ENCODE measurements at regions not wholly inside any gene's neighbourhood (a gene's known extent, or its start where the extent isn't known, plus 50 kb on each side); places are given as distances from the start of the nearest gene placed in this dataset.

DNA sequence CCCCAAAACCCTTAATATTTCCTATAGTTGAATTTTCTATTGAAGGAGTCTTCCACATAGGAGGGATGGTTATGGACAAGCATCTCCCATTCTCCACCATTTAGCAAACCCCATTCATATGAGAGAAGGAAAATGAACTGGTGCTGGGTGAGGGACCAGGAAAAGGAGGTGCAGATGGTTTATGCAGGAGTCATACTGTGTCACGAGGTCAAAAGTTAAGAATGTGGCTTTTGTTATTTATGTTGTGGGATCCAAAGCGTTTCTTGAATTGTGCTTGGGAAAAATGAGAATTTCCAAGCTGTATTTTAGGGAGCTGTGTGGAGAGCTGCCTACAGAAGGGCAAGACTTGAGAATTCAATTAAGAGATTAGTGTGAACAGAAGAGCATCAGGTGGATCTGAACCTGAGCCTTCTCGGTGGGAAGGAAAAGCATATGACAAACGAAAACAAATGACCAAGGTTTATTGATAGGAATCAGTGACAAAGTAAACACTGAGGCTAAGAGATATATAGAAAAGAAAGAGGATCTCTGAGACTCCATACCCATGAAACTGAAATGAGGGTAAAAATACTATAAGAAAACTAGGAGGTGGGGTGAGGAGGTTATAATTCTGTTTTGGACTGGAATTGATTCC lies 473.3 kb upstream of the NR2F2 start:
- no peak for TF ChIP-seq POLR2A (IDR thresholded peaks at IDR 0.05; ENCODE audit: low read depth, low read length)
- FAIRE-seq (peak; percentile 68), DNase-seq (ENCODE audit: insufficient read length, low spot score) (peak; percentile 4)

DNA sequence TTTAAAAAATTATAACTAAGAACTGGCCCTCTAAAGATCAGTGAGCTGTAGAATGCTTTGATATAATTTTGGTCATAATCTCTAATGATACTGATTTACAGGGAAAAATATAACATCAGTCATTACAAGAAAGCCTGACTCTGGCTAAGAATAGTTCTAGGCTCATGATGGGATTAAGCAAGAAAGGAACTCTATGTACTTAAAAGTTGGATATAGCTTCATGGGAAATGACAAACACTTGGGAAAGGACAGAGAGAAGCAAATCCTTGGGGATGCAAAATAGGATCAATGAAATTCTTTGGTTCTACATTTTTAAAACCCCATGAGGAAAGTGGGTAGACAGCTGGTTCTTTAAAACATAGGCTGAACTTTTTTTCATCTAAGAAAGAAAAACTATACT lies 472.7 kb upstream of the NR2F2 start:
- DNase-seq (ENCODE audit: insufficient read length, low spot score) (no peak), FAIRE-seq (no peak)
- TF ChIP-seq POLR2A (IDR thresholded peaks at IDR 0.05; ENCODE audit: low read depth, low read length), result no peak

DNA sequence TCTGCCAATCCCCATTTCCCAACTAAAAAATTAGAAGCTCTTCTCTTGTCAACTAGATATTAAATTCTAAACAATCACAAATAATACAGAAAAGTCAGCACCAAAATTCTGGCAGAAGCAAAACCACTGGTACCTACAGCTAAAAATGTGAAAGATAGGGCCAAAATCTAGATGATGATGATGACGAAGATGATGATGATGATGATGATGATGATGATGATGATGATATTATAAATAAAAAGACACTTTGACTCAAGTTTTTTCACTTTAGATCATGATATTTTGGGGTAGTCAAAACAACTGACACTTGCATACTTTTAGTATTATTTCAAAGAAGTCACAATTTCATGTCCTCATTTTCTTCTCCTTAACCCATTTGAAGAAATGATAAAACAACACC lies 470.1 kb upstream of the NR2F2 start:
- no peak for DNase-seq (ENCODE audit: insufficient read length, low spot score)
- TF ChIP-seq POLR2A (IDR thresholded peaks at IDR 0.05; ENCODE audit: low read depth, low read length), result no peak
- FAIRE-seq, result no peak

DNA sequence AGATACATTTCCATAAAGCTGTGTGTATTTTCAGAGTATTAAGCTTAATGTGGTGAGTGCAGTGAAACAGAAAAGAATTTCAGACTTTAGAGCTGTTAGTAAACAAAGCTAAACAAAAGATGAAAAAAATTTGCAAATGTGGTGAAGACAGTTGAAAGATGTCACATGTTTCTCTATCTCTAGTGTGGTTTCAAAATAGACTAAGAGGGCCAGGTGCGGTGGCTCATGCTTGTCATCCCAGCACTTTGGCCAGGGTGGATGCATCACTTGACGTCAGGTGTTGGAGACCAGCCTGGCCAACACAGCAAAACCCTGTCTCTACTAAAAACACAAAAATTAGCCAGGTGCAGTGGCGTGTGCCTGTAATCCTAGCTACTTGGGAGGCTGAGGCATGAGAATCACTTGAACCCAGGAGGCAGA lies 466.0 kb upstream of the NR2F2 start:
- FAIRE-seq, result no peak
- DNase-seq (ENCODE audit: insufficient read length, low spot score), result no peak
- TF ChIP-seq POLR2A (IDR thresholded peaks at IDR 0.05; ENCODE audit: low read depth, low read length), result no peak

DNA sequence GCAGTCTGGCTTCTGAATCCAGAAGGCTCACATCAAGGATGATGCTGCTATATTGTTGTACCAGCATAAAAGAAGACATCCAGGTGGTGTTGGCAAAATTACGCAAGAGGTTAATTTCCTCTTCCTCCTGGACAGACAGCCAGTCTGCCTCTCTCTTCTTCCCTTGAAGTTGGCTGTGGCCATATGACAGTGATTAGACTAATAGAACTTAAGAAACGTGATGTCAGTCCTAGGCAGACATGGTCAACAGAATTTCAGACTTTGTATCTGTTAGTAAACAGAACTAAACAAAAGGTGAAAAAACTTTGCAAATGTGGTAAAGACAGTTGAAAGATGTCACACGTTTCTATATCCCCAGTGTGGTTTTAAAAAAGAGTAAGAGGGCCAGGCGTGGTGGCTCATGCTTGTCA lies 465.2 kb upstream of the NR2F2 start:
- FAIRE-seq (no peak), DNase-seq (ENCODE audit: insufficient read length, low spot score) (no peak)
- no peak for TF ChIP-seq POLR2A (IDR thresholded peaks at IDR 0.05; ENCODE audit: low read depth, low read length)

DNA sequence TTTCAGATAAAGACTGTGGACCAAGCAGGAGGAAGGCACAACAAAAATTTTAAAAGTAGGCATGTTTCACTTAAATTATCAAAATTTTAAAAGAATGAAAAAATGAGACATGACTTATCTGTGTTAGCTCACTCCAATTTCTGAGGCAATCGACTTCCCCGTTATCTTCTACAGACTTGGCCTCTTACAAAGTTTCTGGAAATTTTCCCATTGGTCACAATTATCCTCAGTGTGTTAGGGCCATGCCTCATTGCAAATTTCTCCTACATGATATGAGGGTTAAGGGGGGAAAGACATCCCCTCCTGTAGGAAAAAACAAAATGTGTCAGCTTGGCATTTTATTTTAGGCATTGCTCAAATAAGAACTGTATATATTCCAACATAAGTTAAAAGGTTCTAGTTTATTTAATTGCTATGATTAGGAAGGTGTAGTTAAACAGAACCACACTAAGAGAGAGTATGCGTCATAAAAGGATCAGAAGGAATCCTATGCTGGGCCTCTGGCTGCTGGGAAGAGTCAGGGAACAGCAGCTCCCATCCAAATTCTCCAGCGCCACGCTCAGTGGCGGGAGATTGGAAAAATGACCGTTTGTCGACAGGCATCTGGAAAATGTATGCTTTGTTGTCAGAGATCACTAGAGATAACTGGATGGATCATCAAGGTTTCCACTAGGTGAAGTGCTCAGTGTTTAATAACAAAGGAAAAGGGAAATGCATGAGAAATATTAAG lies 463.6 kb upstream of the NR2F2 start:
- TF ChIP-seq POLR2A (IDR thresholded peaks at IDR 0.05; ENCODE audit: low read depth, low read length), result no peak
- FAIRE-seq (no peak), DNase-seq (ENCODE audit: insufficient read length, low spot score) (no peak)

DNA sequence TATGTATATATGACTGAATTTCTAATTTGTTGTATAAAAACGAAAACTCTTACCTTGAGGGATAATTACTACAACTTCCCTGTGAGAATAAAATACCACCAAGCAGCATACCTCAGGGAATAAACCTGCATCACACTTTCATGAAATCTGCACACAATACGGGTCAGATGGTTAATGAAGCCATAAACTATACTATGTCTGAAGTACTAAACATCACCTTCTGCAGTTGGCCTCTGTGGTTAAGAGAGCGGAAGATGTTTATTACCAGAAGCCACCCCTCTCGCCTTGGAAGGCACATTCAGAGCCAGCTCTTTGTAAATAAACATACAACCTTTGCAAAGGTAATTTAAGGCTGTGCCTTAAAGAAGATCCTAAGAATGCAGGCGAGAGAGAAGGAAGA lies 462.1 kb upstream of the NR2F2 start:
- no peak for DNase-seq (ENCODE audit: insufficient read length, low spot score)
- no peak for FAIRE-seq
- TF ChIP-seq POLR2A (IDR thresholded peaks at IDR 0.05; ENCODE audit: low read depth, low read length), result no peak

DNA sequence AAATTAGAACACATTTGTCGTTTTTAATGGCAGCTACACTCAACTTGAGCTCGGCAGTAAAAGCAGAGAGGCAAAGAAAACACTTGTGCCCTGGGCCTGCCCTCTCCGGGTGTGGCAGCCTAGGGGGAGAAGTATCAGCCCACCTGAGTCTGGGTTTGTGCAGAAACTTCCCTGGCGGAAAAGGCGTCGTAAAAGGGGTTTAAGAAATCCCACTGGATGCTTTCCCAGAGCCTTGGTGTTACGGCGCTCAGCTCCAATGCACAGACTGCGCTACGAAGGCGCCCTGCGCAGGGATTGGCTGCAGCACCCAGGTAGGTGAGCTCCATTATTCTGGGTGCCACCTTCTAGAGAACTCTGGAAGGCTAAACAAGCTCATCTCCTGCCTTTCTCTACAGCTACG lies 461.5 kb upstream of the NR2F2 start:
- FAIRE-seq (no peak), DNase-seq (ENCODE audit: insufficient read length, low spot score) (no peak)

DNA sequence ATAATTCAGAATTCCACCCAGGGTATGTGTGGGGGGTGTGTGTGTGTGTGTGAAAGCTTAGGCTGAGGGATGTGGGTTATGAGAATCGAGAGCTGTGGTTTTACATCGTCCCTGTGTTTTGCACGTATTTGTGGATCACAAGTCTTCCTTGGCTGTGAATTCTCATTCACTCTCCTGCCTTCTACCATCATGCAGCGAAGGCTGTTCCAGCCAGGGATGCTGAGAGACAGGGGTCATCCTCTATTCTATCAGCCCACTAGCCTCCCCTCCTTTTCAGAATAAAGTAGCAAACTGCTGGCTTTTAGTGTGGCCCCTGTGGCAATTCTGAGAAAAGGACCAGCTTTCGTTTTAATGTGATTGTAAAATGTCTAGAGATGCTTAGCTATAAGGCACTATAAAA lies 460.6 kb upstream of the NR2F2 start:
- FAIRE-seq (no peak), DNase-seq (ENCODE audit: insufficient read length, low spot score) (no peak)
- no peak for TF ChIP-seq POLR2A (IDR thresholded peaks at IDR 0.05; ENCODE audit: low read depth, low read length)

More for the DNA sequence above, 461.5 kb upstream of the NR2F2 start:
- TF ChIP-seq POLR2A (IDR thresholded peaks at IDR 0.05; ENCODE audit: low read depth, low read length), result no peak

DNA sequence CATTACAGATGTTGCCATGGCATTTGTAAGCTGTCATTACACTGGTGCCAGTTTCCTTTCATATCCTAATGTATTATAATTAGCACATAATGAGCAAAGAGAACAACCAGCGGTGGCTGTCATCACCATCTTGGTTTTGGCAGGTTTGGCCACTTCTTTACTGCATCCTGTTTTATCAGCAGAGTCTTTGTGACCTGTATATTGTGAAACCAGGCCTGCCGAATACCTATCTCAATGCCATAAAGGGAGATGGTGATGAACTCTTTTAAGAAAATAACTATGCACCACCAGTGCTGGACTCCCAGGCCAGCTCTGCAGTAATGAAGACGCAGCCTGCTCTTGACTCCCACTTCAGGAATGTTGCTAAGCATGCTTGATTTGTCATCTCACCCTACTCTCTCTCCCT lies 458.1 kb upstream of the NR2F2 start:
- TF ChIP-seq POLR2A (IDR thresholded peaks at IDR 0.05; ENCODE audit: low read depth, low read length), result no peak
- no peak for FAIRE-seq
- no peak for DNase-seq (ENCODE audit: insufficient read length, low spot score)

DNA sequence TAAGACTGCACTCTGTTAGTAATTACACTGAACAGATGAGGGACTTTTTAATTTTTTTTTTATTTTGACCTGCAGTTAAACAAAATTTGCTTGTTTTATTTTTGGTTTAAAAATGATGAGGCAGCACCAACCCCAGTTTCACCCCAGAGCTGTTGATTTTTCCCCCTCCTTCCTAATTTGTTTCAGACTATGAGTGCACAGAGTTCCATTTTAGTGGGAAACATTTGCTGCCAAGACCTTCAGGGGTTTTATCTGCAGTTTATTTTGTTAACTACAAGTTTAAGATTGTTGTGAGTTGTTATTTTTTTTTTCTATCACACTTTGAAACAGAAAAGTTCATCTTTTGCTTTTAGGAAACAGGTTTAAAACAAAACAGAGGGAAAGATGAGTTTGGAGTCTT lies 455.9 kb upstream of the NR2F2 start:
- TF ChIP-seq POLR2A (IDR thresholded peaks at IDR 0.05; ENCODE audit: low read depth, low read length), result no peak
- FAIRE-seq (no peak), DNase-seq (ENCODE audit: insufficient read length, low spot score) (no peak)

DNA sequence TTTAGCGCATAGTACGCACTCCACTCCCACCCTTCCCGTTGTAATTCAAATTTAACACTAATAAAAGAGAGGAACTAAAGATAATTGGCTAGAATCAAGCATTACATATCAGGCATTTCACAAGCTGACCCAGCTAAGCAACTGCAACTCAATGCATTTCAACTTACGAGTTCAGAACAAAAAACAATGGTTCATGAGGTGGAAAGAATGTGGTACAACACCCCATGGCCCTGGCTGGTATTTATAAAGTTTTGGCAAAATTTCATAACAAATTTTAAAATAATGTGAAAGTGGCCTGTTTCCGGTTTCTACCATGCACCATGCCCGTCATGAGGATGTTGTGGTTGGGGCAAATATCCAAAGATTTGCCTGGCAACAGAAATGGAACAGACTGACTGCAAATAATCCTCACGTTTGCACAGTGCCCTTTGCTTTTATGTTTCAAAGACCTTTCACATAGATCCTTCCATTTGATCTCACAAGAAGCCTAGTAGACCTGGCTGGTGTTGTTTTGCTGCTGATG lies 455.3 kb upstream of the NR2F2 start:
- DNase-seq (ENCODE audit: insufficient read length, low spot score), result no peak
- TF ChIP-seq POLR2A (IDR thresholded peaks at IDR 0.05; ENCODE audit: low read depth, low read length), result no peak
- no peak for FAIRE-seq

DNA sequence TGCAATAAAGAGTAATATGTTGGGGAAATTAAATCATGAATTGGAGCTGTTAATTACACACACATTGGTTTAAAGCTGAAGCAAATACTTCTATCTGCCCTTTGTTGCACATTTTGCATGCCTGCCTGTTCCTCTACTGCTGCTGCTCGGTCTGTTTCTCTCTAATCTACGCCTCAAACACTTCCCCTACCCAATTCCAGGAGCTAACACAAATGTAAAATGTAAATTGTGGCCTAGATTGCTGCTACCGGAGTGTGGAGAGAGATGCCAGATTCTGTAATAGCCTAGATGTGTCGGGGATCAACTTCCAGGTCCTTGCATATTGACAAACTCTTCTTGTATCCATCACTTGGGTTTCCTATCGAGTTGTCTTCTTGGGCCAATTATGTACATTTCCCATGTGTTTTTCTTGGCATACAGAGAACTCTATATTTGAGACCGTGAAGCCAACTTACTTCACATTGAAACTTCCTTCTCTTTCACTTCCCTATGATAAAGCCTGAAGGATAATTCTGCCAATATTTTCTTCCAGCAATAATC lies 450.4 kb upstream of the NR2F2 start:
- FAIRE-seq (no peak), DNase-seq (ENCODE audit: insufficient read length, low spot score) (no peak)

DNA sequence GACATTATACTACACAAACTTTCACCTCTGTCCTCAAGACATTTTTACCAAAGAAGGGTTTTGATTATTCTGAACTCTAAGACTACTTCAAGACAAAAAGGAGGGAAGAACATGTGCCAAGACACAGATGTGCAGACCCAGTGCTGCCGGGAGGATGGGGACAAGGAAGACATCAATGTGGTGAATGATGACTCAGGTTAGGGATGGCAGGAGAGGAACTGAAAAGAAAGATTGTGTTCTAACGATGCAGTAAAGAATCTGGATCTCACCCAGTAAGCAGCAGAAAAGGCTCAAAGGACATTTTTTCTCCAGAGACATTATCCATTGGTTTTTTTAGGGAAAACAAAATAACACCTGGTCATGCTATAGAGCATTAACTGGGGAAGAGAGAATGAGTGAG lies 449.9 kb upstream of the NR2F2 start:
- TF ChIP-seq POLR2A (IDR thresholded peaks at IDR 0.05; ENCODE audit: low read depth, low read length), result no peak
- no peak for DNase-seq (ENCODE audit: insufficient read length, low spot score)
- FAIRE-seq, result no peak

More for the DNA sequence above, 450.4 kb upstream of the NR2F2 start:
- TF ChIP-seq POLR2A (IDR thresholded peaks at IDR 0.05; ENCODE audit: low read depth, low read length), result no peak

DNA sequence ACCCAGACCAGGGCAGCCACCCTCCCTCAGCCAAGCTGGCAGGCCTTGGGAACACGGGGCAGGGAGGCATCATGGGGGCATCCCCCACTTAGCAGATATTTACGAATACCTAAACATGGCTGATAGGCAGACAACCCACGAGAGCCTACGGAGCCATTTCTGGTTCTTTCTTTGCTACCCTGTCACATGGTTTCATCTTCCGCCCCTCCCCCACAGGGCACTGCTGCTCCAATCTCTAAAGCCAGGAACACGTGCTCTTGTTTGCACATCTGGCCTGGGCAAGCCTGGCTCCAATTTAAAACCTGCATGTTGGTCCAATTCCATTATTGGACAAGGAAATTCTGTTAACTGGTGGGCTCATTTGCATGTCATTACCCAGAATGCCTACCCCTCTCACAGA lies 447.4 kb upstream of the NR2F2 start:
- no peak for DNase-seq (ENCODE audit: insufficient read length, low spot score)
- no peak for FAIRE-seq
- TF ChIP-seq POLR2A (IDR thresholded peaks at IDR 0.05; ENCODE audit: low read depth, low read length), result no peak
